Left kidney (tissue), 1 donor: ENCODE measurements at regions not wholly inside any gene's neighbourhood (a gene's known extent, or its start where the extent isn't known, plus 50 kb on each side); places are given as distances from the start of the nearest gene placed in this dataset.
A peak's percentile ranks its signal among the peaks of the same experiment; 100 is the strongest.
"Not testable (repeated sequence)": the region's sequence is repeated elsewhere in the genome, so short reads cannot be mapped to it uniquely, and the experiment has no call there.

ENCODE experiments used
- DNase-seq: peaks from one replicate; pipeline ENCODE4 v3.0.0-alpha.2; 2013

DNA sequence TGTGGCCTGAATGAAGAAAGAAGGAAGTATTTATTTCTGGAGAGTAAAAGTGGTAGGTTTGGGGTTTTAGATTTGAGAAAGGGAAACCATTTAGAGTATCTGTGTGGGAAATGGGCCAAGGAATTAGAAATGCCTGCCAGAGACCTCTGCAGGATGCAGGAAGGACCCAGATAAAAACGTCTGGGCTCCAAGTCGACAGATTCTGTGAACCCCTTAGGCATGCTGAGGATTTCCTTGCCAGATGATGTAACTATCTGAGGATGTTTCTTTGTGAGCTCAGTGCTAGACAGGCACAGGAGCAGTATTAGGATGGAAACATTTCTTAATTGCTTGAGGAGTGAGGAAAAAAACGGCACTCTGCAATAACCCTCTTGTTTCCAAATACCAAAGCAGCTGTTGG lies 251.8 kb upstream of the DMRT1 start:
- DNase-seq: no peak

DNA sequence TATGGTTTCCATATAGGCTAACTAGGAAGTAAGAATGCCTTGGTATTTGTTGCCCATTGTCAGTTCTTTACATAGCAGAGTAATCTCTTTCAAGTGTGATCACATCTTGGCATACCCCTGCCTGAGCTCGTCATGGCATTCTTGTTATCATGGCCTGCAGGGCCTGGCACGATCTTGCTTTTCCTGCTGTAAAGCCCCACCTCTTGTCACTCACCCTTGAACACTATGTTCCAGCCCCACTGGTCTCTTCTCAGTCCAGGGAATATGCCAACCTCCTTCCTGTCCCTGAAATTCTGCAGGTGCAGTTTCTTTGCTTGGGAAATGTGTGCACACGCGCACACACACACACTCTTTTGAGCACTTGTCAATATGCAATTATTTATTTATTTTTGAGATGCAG lies 250.2 kb upstream of the DMRT1 start:
- no peak for DNase-seq

DNA sequence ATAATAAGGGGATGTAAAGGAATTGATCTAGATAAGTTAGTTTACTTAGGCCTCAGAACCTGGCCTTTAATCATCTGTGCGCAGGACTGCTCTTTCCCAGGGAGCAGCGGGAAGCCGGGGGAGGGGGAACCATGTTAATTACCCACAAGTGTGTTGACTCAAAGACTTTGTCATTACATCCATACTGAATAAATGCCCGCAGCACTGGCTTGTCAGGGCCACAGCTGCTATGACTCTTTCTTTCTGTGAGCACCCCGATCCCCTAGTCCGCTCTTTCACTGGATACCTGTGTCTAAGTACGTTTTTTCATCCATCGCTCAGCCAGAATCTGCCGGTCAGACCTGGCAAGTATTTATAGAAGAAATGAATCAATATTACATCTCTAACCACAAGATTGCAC lies 249.3 kb upstream of the DMRT1 start:
- no peak for DNase-seq

DNA sequence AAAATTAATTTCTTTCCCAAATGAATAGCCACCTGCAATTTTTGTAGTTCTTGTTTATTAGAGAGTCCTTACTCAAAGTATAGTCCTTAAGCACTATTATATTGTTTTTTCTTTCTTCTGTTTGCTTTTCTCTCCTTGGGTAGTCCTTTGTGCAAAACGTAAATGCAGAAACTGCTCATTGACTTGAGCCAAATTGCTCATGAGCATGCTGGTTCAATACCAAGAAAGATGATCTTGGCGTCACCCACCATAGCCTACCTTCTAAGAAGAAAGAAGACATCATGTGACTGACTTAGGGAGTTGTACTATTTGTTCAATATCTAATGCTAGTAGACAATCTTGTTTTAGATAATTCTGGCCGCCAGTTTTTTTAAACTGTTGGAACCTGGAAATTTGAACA lies 248.8 kb upstream of the DMRT1 start:
- no peak for DNase-seq

DNA sequence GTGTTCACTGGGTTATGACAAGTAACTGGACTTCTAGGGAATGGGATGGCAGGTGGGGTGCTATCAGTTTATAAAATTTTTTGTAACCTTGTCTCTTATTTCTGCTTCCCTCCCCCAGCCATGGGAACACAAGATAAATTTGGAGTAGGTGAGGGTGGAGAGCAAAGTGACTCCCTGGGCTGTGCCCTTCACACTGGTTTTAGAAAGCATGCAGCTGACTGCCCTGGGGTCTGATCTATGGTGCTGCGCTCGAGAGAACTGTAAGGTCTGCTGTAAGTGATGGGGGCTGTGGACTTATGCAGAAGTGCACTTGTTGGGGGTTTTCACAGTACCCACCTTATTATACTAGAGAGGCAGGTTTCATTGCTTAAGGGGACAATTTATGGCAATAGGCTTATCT lies 247.7 kb upstream of the DMRT1 start:
- no peak for DNase-seq

DNA sequence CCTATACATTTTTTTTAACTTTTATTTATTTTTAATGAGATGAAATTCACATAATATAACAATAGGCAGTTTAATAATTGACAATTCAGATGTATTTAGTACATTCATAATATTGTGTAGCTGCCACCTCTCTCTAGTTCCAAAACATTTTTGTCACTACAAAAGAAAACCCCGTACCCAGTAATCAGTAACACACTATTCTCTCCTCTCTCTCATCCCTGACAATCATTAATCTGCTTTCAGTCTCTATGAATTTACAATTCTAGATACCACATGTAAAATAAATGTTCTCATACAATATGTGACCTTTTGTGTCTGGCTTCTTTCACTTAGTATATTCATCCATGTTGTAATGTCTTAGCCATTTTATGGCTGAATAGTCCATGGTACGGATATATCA lies 244.8 kb upstream of the DMRT1 start:
- no peak for DNase-seq

DNA sequence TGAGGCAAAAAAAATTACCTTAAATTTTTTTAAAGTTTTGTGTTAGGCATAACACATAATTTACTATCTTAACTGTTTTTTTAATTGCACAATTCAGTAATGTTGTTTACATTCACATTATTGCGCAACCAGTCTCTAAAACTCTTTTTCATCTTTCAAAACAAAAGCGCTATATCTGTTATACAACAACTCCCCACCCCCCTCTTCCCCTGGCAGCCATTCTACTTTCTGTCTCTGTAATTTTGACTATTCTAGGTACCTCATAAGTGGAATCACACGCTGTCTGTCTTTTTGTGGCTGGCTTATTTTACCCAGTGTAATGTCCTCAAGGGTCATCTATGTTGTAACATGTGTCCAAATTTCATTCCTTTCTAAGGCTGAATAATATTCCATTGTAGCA lies 241.5 kb upstream of the DMRT1 start:
- no peak for DNase-seq

DNA sequence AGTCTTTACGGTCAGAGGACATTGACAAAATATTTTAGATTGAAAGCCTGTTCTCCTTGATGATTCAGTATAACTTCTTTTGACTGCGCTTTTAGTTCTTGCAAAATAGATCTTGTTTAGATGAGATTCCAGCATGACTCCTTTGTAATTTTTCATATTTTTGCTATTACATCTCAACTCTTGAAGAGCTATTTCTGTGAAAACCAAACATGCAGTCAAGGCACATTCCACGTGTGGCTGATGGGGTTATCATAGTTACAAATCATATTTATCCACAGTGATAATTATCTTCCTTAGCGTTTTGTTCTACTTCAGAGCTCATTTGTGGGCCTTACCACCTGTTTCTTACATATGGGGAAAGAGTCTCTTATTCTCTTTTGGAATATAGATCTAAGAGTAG lies 238.8 kb upstream of the DMRT1 start:
- DNase-seq: no peak

DNA sequence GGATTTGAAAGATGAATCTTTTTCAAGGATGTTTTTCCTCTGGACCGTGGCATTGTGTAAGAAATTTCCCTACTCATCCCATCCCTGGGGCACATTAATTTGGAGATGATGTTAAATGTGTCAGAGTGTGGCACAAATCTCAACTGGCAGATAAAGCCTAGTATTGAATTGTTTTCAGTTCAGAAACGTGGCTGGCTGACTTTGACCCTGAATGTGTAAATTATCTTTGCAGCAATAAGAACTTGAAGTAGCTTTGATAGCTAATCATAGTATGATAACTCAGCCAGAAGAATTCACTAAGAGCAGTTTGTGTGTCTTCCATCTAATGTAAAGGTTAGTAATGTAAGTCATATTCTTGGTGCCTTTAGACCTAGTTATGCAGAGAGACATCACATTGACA lies 238.4 kb upstream of the DMRT1 start:
- no peak for DNase-seq

DNA sequence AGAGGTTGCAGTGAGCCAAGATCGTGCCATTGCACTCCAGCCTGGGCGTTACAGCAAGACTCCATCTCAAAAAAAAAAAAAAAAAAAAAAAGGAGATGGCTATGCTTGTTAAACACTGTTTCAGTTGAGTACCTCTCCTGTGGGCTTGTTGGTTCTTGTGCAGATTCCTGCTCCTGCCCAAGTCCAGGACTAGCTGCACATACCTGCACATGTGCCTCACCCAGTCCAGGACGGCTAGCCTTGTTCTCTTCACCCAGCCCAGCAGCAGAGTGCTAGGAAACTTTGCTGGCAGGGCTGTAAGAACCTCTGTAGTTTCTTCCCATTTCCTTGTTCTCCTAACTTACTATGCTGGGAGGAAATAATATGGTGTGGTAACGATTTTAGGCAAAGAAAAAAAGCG lies 234.1 kb upstream of the DMRT1 start:
- no peak for DNase-seq

DNA sequence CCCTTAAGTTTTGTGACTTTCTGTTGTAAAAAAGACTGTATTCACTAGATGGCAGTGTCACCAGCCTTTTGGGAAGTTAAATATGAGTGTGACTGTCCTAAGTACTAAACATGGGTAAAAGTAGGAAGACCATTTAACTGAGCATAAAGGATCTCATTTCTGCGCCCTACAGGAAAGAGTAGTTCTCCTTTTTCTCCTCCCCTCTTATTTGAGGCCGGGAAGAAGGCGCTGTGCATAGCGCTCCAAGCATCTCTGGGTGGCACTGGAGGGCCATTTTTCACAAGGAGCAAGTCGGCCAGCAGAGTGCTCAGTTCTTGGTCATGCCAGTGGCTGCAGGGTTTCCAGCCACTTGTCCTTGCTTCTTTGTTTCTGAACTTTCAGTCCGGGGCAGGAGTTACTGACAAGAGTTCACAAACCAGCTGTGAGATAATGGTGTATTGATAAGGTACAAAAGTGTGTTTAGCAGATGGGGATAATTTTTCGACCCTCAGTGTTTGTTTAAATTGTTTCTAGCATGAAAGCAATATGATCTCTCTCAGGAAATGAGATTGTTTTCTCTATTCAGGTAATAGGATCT lies 227.6 kb upstream of the DMRT1 start:
- peak; percentile 86 for DNase-seq

DNA sequence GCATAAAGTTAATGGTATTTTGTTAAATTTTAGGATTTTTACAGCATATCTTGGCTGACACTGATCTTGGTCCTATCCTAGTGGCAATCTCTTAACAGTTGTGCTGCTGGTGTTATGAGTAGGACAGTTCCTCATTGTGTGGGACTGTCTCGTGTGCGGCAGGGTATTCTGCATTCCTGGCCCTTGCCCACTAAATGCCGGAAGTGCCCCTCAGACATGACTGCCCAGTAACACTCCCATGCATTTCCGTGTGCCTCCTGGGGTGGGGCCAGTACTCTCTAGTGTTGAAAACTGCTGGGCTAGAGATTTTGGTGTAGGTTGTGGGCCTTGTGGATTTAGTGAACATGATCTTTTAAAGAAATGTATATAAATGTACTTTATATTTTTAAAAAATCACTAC lies 227.1 kb upstream of the DMRT1 start:
- DNase-seq: no peak

DNA sequence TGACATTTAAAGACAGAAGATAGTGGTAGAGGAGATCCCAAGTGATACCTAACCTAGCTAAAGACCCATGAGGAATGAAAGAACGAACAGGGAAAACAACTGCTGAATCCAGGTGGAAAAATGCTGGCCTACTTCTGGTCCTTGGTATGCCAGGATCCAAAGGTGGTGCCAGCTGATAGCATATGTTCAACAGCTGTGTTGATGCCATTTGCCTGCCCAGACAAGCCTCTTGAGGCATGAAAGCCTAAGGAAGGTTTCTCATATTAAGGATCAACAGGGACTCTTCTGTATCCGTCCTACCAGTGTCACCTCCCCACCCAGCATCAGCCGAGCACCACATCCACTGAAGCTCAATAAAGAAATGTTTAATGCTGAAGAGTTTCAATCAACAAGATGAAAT lies 225.7 kb upstream of the DMRT1 start:
- no peak for DNase-seq

DNA sequence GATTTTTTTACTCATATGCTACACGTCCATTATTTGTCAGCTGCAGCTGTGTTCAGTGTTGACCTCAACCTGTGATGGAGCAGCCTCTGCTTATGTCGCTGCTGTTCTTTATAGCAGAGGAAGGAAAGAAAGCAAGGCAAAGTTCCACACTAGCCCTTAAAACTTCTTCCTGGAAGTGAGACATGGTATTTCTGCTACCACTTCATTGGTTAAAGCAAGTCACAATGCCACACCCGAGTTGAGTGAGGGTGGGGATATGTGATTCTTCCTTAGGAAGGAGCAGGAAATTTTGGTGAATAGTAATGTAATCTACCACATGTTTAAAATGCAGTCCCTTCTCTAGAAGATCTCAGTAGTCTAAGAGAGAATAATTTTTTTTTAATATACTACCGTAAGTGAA lies 224.8 kb upstream of the DMRT1 start:
- DNase-seq: no peak

DNA sequence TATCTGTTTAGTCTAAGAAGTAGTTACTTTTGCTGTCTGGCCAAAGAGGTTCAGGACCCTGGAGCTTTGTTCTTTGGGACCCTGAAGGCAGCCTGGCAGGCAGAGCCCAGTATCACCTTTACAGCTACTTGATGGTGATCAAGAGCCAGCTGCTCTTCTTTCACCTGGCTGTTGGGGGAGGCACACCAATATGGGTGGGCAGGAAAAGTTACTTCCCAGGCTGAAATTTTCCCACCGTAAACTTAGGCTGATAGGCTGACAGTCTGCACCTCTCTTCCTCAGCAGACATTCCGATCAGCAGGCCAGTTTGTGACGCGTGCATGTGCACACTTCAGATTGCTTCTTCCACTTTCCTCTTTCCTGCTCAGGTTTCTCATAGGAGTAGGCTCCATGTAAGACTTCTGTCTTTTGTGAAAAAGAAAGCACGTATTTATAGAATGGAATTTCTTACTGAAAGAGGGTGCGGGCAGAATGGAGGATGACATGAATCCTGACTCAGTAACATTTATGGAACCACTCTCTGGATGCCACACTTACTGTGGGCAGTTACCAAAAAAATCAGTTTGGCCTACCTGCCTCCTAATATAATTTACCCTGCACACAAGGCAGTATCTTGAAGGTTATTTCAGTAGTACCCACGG lies 223.9 kb upstream of the DMRT1 start:
- DNase-seq: no peak

DNA sequence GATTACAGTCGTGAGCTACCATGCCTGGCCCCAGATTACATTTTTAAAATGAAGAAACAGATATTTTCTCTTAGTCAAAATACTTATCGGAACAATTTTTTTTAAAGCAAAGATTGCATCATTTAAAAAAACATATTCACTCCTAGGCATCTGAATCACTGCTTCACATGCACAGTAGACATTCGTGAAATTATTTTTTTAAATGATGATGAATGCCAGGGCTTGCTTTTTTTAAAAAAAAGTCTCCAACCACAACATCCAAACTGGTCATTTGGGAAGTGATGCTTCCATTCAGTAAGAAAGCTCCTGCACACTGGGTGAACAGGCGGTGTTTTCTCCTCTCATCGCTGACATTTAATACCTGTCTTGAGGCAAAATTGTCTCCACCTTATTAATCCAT lies 223.0 kb upstream of the DMRT1 start:
- no peak for DNase-seq

DNA sequence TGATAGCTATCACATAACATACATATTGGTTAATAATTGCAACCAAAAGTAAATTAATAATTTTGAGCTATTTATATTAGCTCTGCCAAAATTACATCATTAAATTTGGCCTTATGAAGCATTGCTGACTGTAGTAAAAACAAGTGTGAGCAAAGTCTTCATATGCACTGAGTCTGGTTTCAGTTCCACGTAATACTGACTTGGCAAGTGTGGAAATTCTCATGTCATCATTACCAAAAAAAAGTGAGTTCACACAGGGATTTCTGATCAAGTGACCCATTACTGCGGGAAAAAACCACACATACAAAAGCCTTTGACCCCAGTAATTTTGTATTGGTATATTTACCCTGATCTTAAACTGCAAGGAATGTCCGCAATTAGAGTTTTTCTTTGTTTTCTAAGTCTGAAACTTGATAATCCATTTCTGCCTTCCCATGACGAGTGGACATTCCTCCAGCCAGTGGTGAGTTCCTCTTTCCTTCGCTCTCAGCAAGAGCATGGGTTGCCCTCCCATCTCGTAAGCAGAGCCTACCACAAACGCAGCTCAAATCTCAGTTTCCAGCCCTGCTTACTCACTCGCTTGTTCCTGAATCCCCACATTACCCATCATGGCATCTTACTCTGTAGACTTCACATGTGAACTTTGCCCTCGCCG lies 220.2 kb upstream of the DMRT1 start:
- no peak for DNase-seq

DNA sequence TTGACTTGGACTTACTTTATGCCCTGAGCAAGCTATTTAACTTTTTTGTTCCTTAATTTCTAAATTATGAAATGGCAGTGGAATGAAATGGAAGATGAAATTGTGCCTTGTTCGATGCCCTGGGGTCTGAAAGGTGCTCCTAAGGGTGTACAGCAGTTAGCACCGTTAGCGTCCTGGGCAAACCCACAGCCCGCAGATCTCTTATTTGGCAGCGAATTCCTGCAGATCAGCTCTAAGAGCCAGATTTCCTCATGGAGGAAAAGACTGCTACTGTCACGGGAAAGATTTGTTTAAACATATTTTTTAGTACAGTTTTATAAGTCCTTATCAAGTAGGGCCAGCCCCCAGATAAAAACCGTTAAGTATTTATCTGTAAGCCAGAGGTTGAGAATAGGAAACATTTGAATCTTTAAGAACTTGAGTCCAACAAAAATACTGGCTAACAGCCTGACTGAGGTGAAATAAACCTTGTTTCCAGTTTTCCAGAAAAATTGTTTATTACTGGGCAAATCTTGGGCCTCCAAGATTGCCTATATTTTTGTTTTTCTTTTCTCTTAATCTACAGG lies 216.5 kb upstream of the DMRT1 start:
- no peak for DNase-seq

DNA sequence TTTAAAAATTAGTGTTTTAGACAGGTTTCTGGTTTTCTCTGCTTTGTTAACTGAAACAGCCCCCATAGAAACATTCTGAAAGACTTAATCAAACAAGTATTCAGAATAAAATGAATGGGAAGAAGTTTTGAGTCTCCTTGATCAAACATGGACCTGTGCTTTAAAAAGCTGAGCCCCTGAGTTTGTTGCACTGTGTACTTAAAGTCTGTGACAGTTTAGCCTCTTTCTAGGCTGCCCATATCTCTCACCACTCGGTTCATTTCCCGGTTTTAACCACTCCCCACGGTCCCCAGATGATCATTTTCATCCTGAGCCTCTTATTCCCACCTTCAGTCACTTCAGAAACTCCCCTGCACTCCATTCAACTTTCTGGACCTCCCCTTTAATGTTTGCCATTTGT lies 215.9 kb upstream of the DMRT1 start:
- no peak for DNase-seq

DNA sequence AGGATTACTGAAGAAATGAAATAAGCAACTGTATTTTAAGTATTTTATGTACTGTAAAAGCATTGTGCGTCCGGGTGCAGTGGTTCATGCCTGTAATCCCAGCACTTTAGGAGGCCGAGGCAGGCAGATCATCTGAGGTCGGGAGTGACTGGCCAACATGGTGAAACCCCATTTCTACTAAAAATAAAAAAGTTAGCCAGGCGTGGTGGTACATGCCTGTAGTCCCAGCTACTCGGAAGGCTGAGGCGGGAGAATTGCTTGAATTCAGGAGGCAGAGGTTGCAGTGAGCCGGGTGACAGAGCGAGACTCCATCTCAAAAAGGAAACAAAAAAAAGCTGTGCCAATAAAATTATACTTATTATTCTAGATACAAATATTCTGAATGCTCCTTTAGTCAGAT lies 215.4 kb upstream of the DMRT1 start:
- DNase-seq: not testable (repeated sequence)

DNA sequence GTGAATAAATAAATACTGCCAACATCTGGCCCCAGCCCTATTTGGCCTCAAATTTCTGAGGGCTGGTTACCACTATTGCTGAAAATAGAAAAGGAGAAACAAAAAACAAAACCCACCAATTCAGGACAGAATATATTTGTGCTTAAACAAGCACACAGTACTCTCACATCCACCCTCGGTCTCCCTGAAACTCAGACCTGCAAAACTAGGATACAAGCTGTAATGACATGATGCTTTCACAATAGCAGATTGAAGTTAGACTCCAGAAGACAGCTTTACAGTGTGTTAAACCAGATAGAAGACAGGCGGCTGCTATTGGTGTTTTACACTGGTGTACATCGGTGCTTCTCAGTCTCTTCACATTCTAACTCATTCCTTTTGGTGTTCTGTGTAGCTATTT lies 214.9 kb upstream of the DMRT1 start:
- no peak for DNase-seq

DNA sequence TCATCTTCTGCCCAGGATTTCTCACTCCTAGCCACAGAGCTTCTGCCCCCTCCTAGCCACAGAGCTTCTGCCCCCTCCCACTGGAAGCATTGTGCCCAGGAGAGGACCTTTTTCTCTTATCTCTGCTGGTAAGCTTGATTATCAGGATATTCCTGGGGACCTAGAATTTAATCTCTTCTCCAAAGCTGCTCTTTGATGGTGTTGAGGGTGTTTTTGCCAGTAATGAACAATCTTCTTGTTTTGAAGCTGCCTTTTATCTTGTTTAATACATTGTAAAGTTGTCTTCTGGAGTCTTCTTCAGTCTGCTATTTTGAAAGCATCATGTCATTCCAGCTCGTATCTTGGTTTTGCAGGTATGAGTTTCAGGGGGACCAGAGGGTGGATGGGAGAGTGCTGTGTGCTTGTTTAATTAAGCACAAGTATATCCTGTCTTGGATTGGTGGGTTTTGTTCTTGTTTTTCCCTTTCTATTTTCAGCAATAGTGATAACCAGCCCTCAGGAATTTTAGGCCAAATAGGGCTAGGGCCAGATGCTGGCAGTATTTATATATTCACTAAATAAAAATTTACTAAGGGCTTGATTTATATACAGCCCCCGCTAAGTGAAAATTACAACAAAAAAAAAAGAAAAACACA lies 214.0 kb upstream of the DMRT1 start:
- DNase-seq: no peak

DNA sequence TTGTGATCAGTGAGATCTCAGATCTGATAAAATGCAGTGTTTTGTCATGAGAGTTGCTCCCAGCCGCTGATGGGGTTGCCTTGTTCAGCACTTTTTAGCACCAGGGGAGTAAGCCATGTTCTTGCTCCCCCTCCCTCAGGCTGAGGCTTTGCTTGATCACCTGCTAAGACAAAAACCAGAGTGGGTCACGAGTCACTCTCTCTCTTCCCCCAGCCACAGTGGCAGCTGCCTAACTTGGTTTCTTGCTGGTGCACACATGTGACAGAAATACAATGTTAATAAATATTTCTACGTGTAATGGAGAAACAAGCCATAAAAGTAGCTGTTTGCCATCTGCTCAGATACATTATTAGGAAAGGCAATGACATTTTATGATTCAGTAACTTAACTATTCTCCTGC lies 212.4 kb upstream of the DMRT1 start:
- DNase-seq: no peak
